Body of pancreas (tissue), 4 donors: ENCODE measurements at regions not wholly inside any gene's neighbourhood (a gene's known extent, or its start where the extent isn't known, plus 50 kb on each side); places are given as distances from the start of the nearest gene placed in this dataset.

Experiments used
- CTCF ChIP-seq, 7 experiments: fragments of 450-650 bp in 4 of 7; fragments of 200-600 bp in 3 of 7; sonication (generic) in 3 of 7; IDR thresholded peaks; one replicate each; pipeline ENCODE4 v1.5.1; 2016 to 2019; ENCODE audit warnings: antibody characterized with exemption in 7 of 7
- POLR2A ChIP-seq, 3 donors: fragments of 450-650 bp; IDR thresholded peaks; one replicate each; pipeline ENCODE4 v1.6.1; 2016; ENCODE audit warnings: antibody characterized with exemption in 3 of 3, mild to moderate bottlenecking in 2 of 3

- TF ChIP-seq CTCF (IDR thresholded peaks at IDR 0.05), result no peak
- no peak for TF ChIP-seq POLR2A (IDR thresholded peaks at IDR 0.05)
Measured at GRCh38 chrX:116276261-116276660, 105.7 kb downstream of the AGTR2 start.
